Neural cell (in vitro differentiated cells): ENCODE measurements at regions not wholly inside any gene's neighbourhood (a gene's known extent, or its start where the extent isn't known, plus 50 kb on each side); places are given as distances from the start of the nearest gene placed in this dataset.

Experiments used
- H2AFZ ChIP-seq: fragments of 200-600, 300-800 bp; sonication (generic), shearing (Covaris generic); 2 replicates; pipeline ENCODE4 v1.6.0; 2014; ENCODE audit warnings: low read depth, mild to moderate bottlenecking, antibody characterized with exemption, low read length, moderate library complexity
- H3F3A ChIP-seq: fragments of 200-600 bp; shearing (Covaris generic); 2 replicates; pipeline ENCODE4 v1.6.1; 2016; ENCODE audit warnings: mild to moderate bottlenecking, moderate library complexity, mixed read lengths, antibody characterized with exemption, low read length; ENCODE audit not compliant: insufficient read depth, poor library complexity, severe bottlenecking
- H3K27ac ChIP-seq: fragments of 200-600, 300-800 bp; sonication (generic), shearing (Covaris generic); 2 replicates; pipeline ENCODE4 v1.5.1; 2014; ENCODE audit warnings: mild to moderate bottlenecking, low read length, moderate library complexity
- H3K27me3 ChIP-seq: fragments of 300-800, 200-600 bp; sonication (generic), shearing (Covaris generic); 2 replicates; pipeline ENCODE4 v1.6.0; 2014; ENCODE audit warnings: mild to moderate bottlenecking, low read depth, low read length, moderate library complexity; ENCODE audit not compliant: insufficient read depth
- H3K36me3 ChIP-seq: fragments of 300-800, 200-600 bp; sonication (generic), shearing (Covaris generic); 2 replicates; pipeline ENCODE4 v1.5.1; 2014; ENCODE audit warnings: mild to moderate bottlenecking, antibody characterized with exemption, low read length, moderate library complexity; ENCODE audit not compliant: insufficient read depth
- H3K4me2 ChIP-seq: fragments of 300-800, 200-600 bp; sonication (generic), shearing (Covaris generic); 2 replicates; pipeline ENCODE4 v1.6.0; 2014; ENCODE audit warnings: mild to moderate bottlenecking, low read length
- H3K4me3 ChIP-seq: fragments of 300-800, 200-600 bp; sonication (generic), shearing (Covaris generic); 2 replicates; pipeline ENCODE4 v1.5.1; 2014; ENCODE audit warnings: mild to moderate bottlenecking, low read length, moderate library complexity
- H3K79me2 ChIP-seq: fragments of 200-600 bp; shearing (Covaris generic); replicated peaks from 2 replicates; pipeline ENCODE4 v1.6.0; 2014; ENCODE audit warnings: mild to moderate bottlenecking, low read length, moderate library complexity; ENCODE audit not compliant: insufficient read depth
- H3K9ac ChIP-seq: fragments of 300-800, 200-600 bp; sonication (generic), shearing (Covaris generic); 2 replicates; pipeline ENCODE4 v1.6.1; 2016; ENCODE audit warnings: mild to moderate bottlenecking, low read length, mixed read lengths
- H3K9me2 ChIP-seq: fragments of 200-600 bp; shearing (Covaris generic); 2 replicates; pipeline ENCODE4 v1.6.1; 2016; ENCODE audit warnings: mild to moderate bottlenecking, low read length, mixed read lengths; ENCODE audit not compliant: insufficient read depth
- H3K9me3 ChIP-seq: fragments of 200-600, 300-800 bp; sonication (generic), shearing (Covaris generic); 2 replicates; pipeline ENCODE4 v1.6.1; 2016; ENCODE audit warnings: mild to moderate bottlenecking, mixed run types, low read length, moderate library complexity, mixed read lengths
- H4K20me1 ChIP-seq: fragments of 200-600 bp; shearing (Covaris generic); 2 replicates; pipeline ENCODE4 v1.6.1; 2016; ENCODE audit warnings: mild to moderate bottlenecking, mixed run types; ENCODE audit not compliant: insufficient read depth
- EP300 ChIP-seq: fragments of 450-650 bp; conservative IDR thresholded peaks from 2 replicates; pipeline ENCODE4 v1.6.1; 2014; ENCODE audit warnings: antibody characterized with exemption, mild to moderate bottlenecking, moderate library complexity; ENCODE audit not compliant: poor library complexity, severe bottlenecking
- EZH2 ChIP-seq: fragments of 200-600, 300-800 bp; shearing (Covaris generic), sonication (generic); IDR thresholded peaks from 2 replicates; pipeline ENCODE4 v1.6.1; 2014; ENCODE audit warnings: antibody characterized with exemption, low read length, borderline replicate concordance, mild to moderate bottlenecking; ENCODE audit not compliant: insufficient read depth, poor library complexity, severe bottlenecking
- MXI1 ChIP-seq: fragments of 450-650 bp; conservative IDR thresholded peaks from 2 replicates; pipeline ENCODE4 v1.6.1; 2014; ENCODE audit warnings: antibody characterized with exemption, mild to moderate bottlenecking; ENCODE audit not compliant: poor library complexity, severe bottlenecking
- POLR2AphosphoS5 ChIP-seq: IDR thresholded peaks from 2 replicates; pipeline ENCODE4 v1.6.1; 2012
- RAD21 ChIP-seq: fragments of 450-650 bp; conservative IDR thresholded peaks from 2 replicates; pipeline ENCODE4 v1.6.1; 2014; ENCODE audit warnings: antibody characterized with exemption, mild to moderate bottlenecking, moderate library complexity
- SMC3 ChIP-seq: fragments of 450-650 bp; conservative IDR thresholded peaks from 2 replicates; pipeline ENCODE4 v1.6.1; 2014; ENCODE audit warnings: antibody characterized with exemption, mild to moderate bottlenecking, moderate library complexity; ENCODE audit not compliant: poor library complexity
- TAF1 ChIP-seq: IDR thresholded peaks from 2 replicates; pipeline ENCODE4 v1.6.1; 2012; ENCODE audit warnings: low read depth
- TF ChIP-seq, protein P1 (sequence below): fragments of 450-650 bp; IDR thresholded peaks from 2 replicates; pipeline ENCODE4 v1.5.1; 2014; ENCODE audit warnings: antibody characterized with exemption, mild to moderate bottlenecking, moderate library complexity; ENCODE audit not compliant: poor library complexity, severe bottlenecking
- TF ChIP-seq, protein P2 (sequence below): IDR thresholded peaks from 2 replicates; pipeline ENCODE4 v1.6.1; 2012; ENCODE audit warnings: borderline replicate concordance

DNA sequence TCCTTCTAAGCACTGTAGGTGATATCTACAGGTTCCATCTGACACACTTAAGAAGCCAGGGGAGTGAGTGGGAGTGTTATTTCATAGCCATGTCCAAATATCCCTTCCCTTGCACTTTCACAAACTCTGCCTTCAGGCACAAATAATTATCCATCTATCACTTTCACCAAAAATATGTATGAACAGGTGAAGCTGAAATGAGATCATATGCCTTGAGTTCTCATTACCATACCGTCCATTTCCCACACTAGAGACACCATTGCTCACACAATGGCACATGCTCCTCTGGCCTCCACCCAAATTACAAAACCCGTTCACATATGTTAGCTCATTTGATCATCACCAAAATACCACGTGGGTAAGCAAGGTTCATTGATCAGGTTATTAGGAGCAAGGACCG, 151.9 kb upstream of the BNIP2 start:
- Histone ChIP-seq H3K9me2 (no peaks in the 10 kb centered on the region), H3F3A (no peaks in the 10 kb centered on the region), H3K79me2 (no peaks in the 10 kb centered on the region), H4K20me1 (no peaks in the 10 kb centered on the region), H3K4me2 (no peak overlapping the region), H3K4me3 (no peak overlapping the region), H3K27me3 (no peaks in the 10 kb centered on the region), H3K9ac (no peak overlapping the region), H2AFZ (no peak overlapping the region), H3K9me3 (no peaks in the 10 kb centered on the region), H3K36me3 (no peaks in the 10 kb centered on the region), H3K27ac (no peak overlapping the region)
- TF ChIP-seq EP300 (no peak), TAF1 (no peak), SMC3 (no peak), EZH2 (no peak), RAD21 (no peak), POLR2AphosphoS5 (no peak), MXI1 (no peak)
- TF ChIP-seq, protein P1, sequence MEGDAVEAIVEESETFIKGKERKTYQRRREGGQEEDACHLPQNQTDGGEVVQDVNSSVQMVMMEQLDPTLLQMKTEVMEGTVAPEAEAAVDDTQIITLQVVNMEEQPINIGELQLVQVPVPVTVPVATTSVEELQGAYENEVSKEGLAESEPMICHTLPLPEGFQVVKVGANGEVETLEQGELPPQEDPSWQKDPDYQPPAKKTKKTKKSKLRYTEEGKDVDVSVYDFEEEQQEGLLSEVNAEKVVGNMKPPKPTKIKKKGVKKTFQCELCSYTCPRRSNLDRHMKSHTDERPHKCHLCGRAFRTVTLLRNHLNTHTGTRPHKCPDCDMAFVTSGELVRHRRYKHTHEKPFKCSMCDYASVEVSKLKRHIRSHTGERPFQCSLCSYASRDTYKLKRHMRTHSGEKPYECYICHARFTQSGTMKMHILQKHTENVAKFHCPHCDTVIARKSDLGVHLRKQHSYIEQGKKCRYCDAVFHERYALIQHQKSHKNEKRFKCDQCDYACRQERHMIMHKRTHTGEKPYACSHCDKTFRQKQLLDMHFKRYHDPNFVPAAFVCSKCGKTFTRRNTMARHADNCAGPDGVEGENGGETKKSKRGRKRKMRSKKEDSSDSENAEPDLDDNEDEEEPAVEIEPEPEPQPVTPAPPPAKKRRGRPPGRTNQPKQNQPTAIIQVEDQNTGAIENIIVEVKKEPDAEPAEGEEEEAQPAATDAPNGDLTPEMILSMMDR: no peak
- TF ChIP-seq, protein P2, sequence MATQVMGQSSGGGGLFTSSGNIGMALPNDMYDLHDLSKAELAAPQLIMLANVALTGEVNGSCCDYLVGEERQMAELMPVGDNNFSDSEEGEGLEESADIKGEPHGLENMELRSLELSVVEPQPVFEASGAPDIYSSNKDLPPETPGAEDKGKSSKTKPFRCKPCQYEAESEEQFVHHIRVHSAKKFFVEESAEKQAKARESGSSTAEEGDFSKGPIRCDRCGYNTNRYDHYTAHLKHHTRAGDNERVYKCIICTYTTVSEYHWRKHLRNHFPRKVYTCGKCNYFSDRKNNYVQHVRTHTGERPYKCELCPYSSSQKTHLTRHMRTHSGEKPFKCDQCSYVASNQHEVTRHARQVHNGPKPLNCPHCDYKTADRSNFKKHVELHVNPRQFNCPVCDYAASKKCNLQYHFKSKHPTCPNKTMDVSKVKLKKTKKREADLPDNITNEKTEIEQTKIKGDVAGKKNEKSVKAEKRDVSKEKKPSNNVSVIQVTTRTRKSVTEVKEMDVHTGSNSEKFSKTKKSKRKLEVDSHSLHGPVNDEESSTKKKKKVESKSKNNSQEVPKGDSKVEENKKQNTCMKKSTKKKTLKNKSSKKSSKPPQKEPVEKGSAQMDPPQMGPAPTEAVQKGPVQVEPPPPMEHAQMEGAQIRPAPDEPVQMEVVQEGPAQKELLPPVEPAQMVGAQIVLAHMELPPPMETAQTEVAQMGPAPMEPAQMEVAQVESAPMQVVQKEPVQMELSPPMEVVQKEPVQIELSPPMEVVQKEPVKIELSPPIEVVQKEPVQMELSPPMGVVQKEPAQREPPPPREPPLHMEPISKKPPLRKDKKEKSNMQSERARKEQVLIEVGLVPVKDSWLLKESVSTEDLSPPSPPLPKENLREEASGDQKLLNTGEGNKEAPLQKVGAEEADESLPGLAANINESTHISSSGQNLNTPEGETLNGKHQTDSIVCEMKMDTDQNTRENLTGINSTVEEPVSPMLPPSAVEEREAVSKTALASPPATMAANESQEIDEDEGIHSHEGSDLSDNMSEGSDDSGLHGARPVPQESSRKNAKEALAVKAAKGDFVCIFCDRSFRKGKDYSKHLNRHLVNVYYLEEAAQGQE: no peak

DNA sequence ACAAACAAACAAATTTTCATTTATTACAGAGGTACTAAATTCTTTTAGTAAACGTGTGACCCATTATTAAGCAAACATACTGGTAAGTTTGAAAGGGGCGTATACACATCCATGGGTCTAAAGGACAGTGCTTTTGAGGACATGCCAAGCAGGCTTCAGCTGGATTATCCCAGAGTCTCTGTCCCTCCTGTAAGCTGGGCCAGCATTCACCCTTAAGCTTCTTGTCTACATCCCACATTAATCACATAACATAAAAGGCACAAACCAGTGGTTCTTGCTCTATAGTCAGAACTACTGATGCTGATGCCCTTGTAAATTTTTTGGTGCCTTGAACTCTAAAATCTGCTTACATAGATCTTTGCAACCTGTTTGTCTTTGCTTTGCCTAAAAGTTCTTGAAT, 150.8 kb upstream of the BNIP2 start:
- H3K36me3 ChIP-seq: no peaks in the 10 kb centered on the region
- no peak overlapping the region for H3K9ac ChIP-seq
- no peaks in the 10 kb centered on the region for H3F3A ChIP-seq
- no peaks in the 10 kb centered on the region for H3K9me3 ChIP-seq
- H3K9me2 ChIP-seq: no peaks in the 10 kb centered on the region
- H4K20me1 ChIP-seq: no peaks in the 10 kb centered on the region
- H3K27ac ChIP-seq: no peak overlapping the region
- TF ChIP-seq, protein P2: no peak
- TF ChIP-seq EZH2: no peak
- TF ChIP-seq MXI1: no peak
- TF ChIP-seq RAD21: no peak
- TF ChIP-seq SMC3: no peak
- no peak for TF ChIP-seq POLR2AphosphoS5
- H2AFZ ChIP-seq: no peak overlapping the region
- no peak overlapping the region for H3K4me3 ChIP-seq
- H3K79me2 ChIP-seq: no peaks in the 10 kb centered on the region
- H3K27me3 ChIP-seq: no peaks in the 10 kb centered on the region
- no peak overlapping the region for H3K4me2 ChIP-seq
